ENCODE measurements at regions not wholly inside any gene's neighbourhood (a gene's known extent, or its start where the extent isn't known, plus 50 kb on each side); places are given as distances from the start of the nearest gene placed in this dataset.

GRCh38 chrX:124860736-124861135, 458.9 kb upstream of the TEX13C start:
- Histone ChIP-seq H4K20me1 (ENCODE audit: insufficient read depth, low read length) (no peaks in the 10 kb centered on the region), H2BK20ac (ENCODE audit: low read depth, low read length) (no peak overlapping the region), H3K4ac (ENCODE audit: low read depth, low read length) (no peak overlapping the region), H4K8ac (ENCODE audit: low read depth in 2 of 2, low read length in 2 of 2) (no peak overlapping the region), H3K79me1 (ENCODE audit: low read depth in 1 of 2, low read length in 2 of 2) (no peaks in the 10 kb centered on the region), H2AK9ac (replicated peaks; ENCODE audit: low read depth, low read length, poor library complexity) (no peak overlapping the region), H3K27ac (ENCODE audit: insufficient read depth, low read length) (no peak overlapping the region), H3K4me2 (ENCODE audit: low read depth, low read length) (no peak overlapping the region), H3K9me3 (ENCODE audit: control insufficient read depth, insufficient read depth, low read length) (no peaks in the 10 kb centered on the region), H3K56ac (ENCODE audit: extremely low read depth, insufficient read depth, low read length) (no peak overlapping the region), H4K91ac (ENCODE audit: insufficient read depth, low read depth, low read length) (no peak overlapping the region), H3K18ac (ENCODE audit: low read depth, low read length) (no peak overlapping the region), H3K14ac (replicated peaks; ENCODE audit: low read depth, low read length) (no peak overlapping the region), H3K4me1 (ENCODE audit: control insufficient read depth, insufficient read depth, low read length) (no peaks in the 10 kb centered on the region), H2BK15ac (ENCODE audit: low read depth, low read length) (no peak overlapping the region), H4K5ac (ENCODE audit: low read depth, low read length) (no peak overlapping the region), H3K36me3 (ENCODE audit: control insufficient read depth, insufficient read depth, low read length) (no peaks in the 10 kb centered on the region), H2AK5ac (ENCODE audit: low read depth, low read length) (no peak overlapping the region), H2AFZ (replicated peaks; ENCODE audit: low read length, poor library complexity) (no peak overlapping the region), H3K4me3 (ENCODE audit: insufficient read depth, low read depth, low read length) (no peak overlapping the region), H3K9ac (ENCODE audit: low read depth, low read length) (no peak overlapping the region), H3K9me1 (ENCODE audit: insufficient read depth, low read length) (no peaks in the 10 kb centered on the region), H2BK5ac (ENCODE audit: low read depth, low read length, poor library complexity, severe bottlenecking) (no peak overlapping the region), H2BK120ac (ENCODE audit: low read depth, low read length) (no peak overlapping the region), H3K27me3 (ENCODE audit: control insufficient read depth, insufficient read depth, low read length) (no peaks in the 10 kb centered on the region), H3K23ac (ENCODE audit: low read depth, low read length) (no peak overlapping the region)
- ChIA-PET POLR2A (ENCODE audit: unreplicated experiment) (no interaction called here), CTCF (no interaction called here)
- ATAC-seq (ENCODE audit: low read depth) (no peak), DNase-seq (no peak)
- no CpG with 5 or more reads among the region's 5 CpGs for WGBS, 2 experiments (ENCODE audit: extremely low coverage in 2 of 2, insufficient read length in 1 of 2)
- no TSS peak for BruUV-seq (replicated peaks)
- intact Hi-C loops (cut with micrococcal nuclease) = no loop called here
- no peak for TF ChIP-seq RFX5 (IDR thresholded peaks at IDR 0.05; ENCODE audit: low read depth, low read length)
- no peak for TF ChIP-seq NFE2L2 (IDR thresholded peaks at IDR 0.05; ENCODE audit: low read depth, low read length)
- no peak for TF ChIP-seq MAFK (IDR thresholded peaks at IDR 0.05; ENCODE audit: low read depth, low read length)
- no peak for TF ChIP-seq FOS (IDR thresholded peaks at IDR 0.05; ENCODE audit: low read depth, low read length)
- no peak for TF ChIP-seq MAZ (IDR thresholded peaks at IDR 0.05; ENCODE audit: borderline replicate concordance, low read depth, low read length)
- in situ Hi-C loops (cut with MboI; ENCODE audit: low sequenced_read_pairs) = no loop called here
- dilution Hi-C loops (cut with HindIII; ENCODE audit: low sequenced_read_pairs, unreplicated experiment) = no loop called here
